Spleen (tissue), 7 donors: ENCODE measurements at regions not wholly inside any gene's neighbourhood (a gene's known extent, or its start where the extent isn't known, plus 50 kb on each side); places are given as distances from the start of the nearest gene placed in this dataset.
A peak's percentile ranks its signal among the peaks of the same experiment; 100 is the strongest.

ENCODE experiments used
- CTCF ChIP-seq, 11 experiments: fragments of 200-600 bp in 7 of 11; fragments of 450-650 bp in 4 of 11; sonication (generic) in 4 of 11; IDR thresholded peaks in 8 of 11; conservative IDR thresholded peaks in 3 of 11; 1 replicate in 7 of 11; 2 replicates in 4 of 11; pipeline versions ENCODE4 v1.4.0 to v1.8.0; 2016 to 2021; ENCODE audit warnings: antibody characterized with exemption in 11 of 11, inconsistent platforms in 4 of 11, mild to moderate bottlenecking in 1 of 11
- POLR2AphosphoS5 ChIP-seq, 3 donors: sonication (generic); formaldehyde crosslinking; IDR thresholded peaks; one replicate each; pipeline ENCODE4 v1.5.1; 2017; ENCODE audit warnings: antibody characterized with exemption in 3 of 3
- donor health status: DM: no; HTN: no; CAD: no; lungs with moderate emphysema.
- donor health status: DM: no; HTN: no; CAD: no.
- donor health status: DM: no; HTN: no; CAD: no.

DNA sequence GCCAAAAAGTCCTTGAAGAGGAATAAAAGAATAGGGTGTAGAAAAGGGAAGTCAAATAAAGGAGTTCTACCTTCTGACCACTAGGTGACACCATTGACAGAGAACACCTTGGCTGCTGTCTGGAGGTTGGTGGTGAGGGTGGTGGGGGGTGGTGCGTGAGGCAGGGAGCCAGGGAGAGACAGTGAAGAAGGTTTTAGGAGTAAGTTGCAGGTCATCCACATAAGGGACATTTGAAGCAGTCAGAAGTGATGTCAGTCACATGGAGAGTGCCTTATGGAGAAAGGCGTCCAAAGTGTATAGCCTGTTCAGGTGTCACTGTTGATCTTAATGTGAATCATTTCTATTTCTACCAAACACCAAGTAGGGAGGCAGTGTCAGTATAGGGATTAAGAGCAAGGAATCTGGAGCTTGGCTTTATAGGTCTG lies 279.3 kb upstream of the DDHD1 start:
- TF ChIP-seq POLR2AphosphoS5 (IDR thresholded peaks at IDR 0.05), result no peak
- peak in 4 of 11 experiments; percentile 7 to 34 (median 27) for TF ChIP-seq CTCF (IDR thresholded peaks at IDR 0.05 in 8 of 11, conservative IDR thresholded peaks at IDR 0.05 in 3 of 11)
